GM12878 (cell line): ENCODE measurements at regions not wholly inside any gene's neighbourhood (a gene's known extent, or its start where the extent isn't known, plus 50 kb on each side); places are given as distances from the start of the nearest gene placed in this dataset.

Source experiments
- ATAC-seq: fragments of 200-7000 bp; cut with Tn5 transposase; 3 replicates; pipeline ENCODE4 v1.9.1; 2020; ENCODE audit warnings: mild to moderate bottlenecking, moderate library complexity
- BruUV-seq: library from RNA; stranded (reverse); fragments of 400-500 nt; replicated peaks from 2 replicates; lab custom pipeline; 2021; lab: Mats Ljungman, UMichigan
- CTCF ChIA-PET: fragments of 300-600 bp; sonication (Branson Sonifier 250); formaldehyde crosslinking; extraction: SDS; loops from one replicate; lab custom pipeline; 2021; ENCODE audit warnings: inconsistent platforms; lab: Yijun Ruan, JAX
- POLR2A ChIA-PET: fragments of 350-600 bp; formaldehyde crosslinking; extraction: SDS; loops from one replicate; lab custom pipeline; 2021; ENCODE audit warnings: inconsistent platforms; lab: Charles Lee
- RAD21 ChIA-PET: fragments of 300-600 bp; sonication (Branson Sonifier 250); formaldehyde crosslinking; loops from one replicate; lab custom pipeline; 2023; ENCODE audit warnings: antibody characterized with exemption; ENCODE audit not compliant: unreplicated experiment; lab: Charles Lee
- SMC1A ChIA-PET: fragments of 300-600 bp; sonication (Branson Sonifier 250); formaldehyde crosslinking; loops from one replicate; lab custom pipeline; 2023; ENCODE audit not compliant: unreplicated experiment, uncharacterized antibody; lab: Charles Lee
- DNase-seq: peaks from one replicate; pipeline ENCODE4 v3.0.0-alpha.2; 2011; ENCODE audit warnings: low read depth, low spot score
- FAIRE-seq: peaks from 3 replicates; lab custom pipeline; 2011; peaks lifted over from hg19 to GRCh38; lab: Jason Lieb, UNC
- H2AFZ ChIP-seq: 2 replicates; pipeline ENCODE4 v1.6.0; 2011; ENCODE audit warnings: low read depth, low read length, control low read depth; ENCODE audit not compliant: control insufficient read depth
- H3K27ac ChIP-seq: 2 replicates; pipeline ENCODE4 v1.5.1; 2011; ENCODE audit warnings: control low read depth; ENCODE audit not compliant: control insufficient read depth, insufficient read depth
- H3K27me3 ChIP-seq, 2 experiments: replicated peaks in 1 of 2; 2 replicates each; pipeline versions ENCODE4 v1.6.0 to v1.6.1; 2011; ENCODE audit warnings: low read length in 1 of 2; ENCODE audit not compliant: control insufficient read depth in 2 of 2, insufficient read depth in 2 of 2
- H3K36me3 ChIP-seq, 2 experiments: 2 replicates each; pipeline ENCODE4 v1.5.1; 2011; ENCODE audit warnings: low read length in 1 of 2; ENCODE audit not compliant: control insufficient read depth in 2 of 2, insufficient read depth in 2 of 2
- H3K4me1 ChIP-seq: 2 replicates; pipeline ENCODE4 v1.6.1; 2011; ENCODE audit warnings: mild to moderate bottlenecking, low read length, moderate library complexity, mixed read lengths; ENCODE audit not compliant: control insufficient read depth, insufficient read depth
- H3K4me2 ChIP-seq: 2 replicates; pipeline ENCODE4 v1.6.0; 2011; ENCODE audit warnings: control low read depth; ENCODE audit not compliant: control insufficient read depth, insufficient read depth
- H3K4me3 ChIP-seq: fragments of 200-600 bp; sonication (generic); 2 replicates; pipeline ENCODE4 v1.5.1; 2016
- H3K79me2 ChIP-seq: 2 replicates; pipeline ENCODE4 v1.6.0; 2011; ENCODE audit warnings: low read length; ENCODE audit not compliant: control insufficient read depth, insufficient read depth
- H3K9ac ChIP-seq: 2 replicates; pipeline ENCODE4 v1.8.0; 2011; ENCODE audit warnings: low read length, control low read depth, mixed read lengths; ENCODE audit not compliant: control insufficient read depth, insufficient read depth
- H3K9me3 ChIP-seq: replicated peaks from 3 replicates; pipeline ENCODE4 v1.5.1; 2011; ENCODE audit warnings: mild to moderate bottlenecking, low read length; ENCODE audit not compliant: control insufficient read depth, insufficient read depth
- H4K20me1 ChIP-seq: 2 replicates; pipeline ENCODE4 v1.6.0; 2011; ENCODE audit not compliant: control insufficient read depth, insufficient read depth
- BHLHE40 ChIP-seq, 2 experiments: fragments of 450-650 bp in 1 of 2; IDR thresholded peaks; 2 replicates each; pipeline ENCODE4 v1.6.1; 2011 to 2017; ENCODE audit warnings: low read depth in 2 of 2, borderline replicate concordance in 1 of 2, improper control_type of control experiment in 1 of 2, low read length in 1 of 2, mild to moderate bottlenecking in 1 of 2
- CEBPZ ChIP-seq: fragments of 150-350 bp; IDR thresholded peaks from 2 replicates; pipeline ENCODE4 v1.6.1; 2016; ENCODE audit warnings: low read depth, low read length
- HCFC1 ChIP-seq: fragments of 150-350 bp; IDR thresholded peaks from 2 replicates; pipeline ENCODE4 v1.6.1; 2014; ENCODE audit warnings: low read length
- IRF5 ChIP-seq: fragments of 450-650 bp; IDR thresholded peaks from 2 replicates; pipeline ENCODE4 v1.6.1; 2017; ENCODE audit warnings: borderline replicate concordance
- JUNB ChIP-seq: IDR thresholded peaks from 2 replicates; pipeline ENCODE4 v1.6.1; 2016; ENCODE audit warnings: antibody characterized with exemption, mild to moderate bottlenecking
- NFXL1 ChIP-seq: fragments of 450-650 bp; IDR thresholded peaks from 2 replicates; pipeline ENCODE4 v1.6.1; 2017; ENCODE audit warnings: antibody characterized with exemption, mild to moderate bottlenecking, borderline replicate concordance
- NFYB ChIP-seq: IDR thresholded peaks from 2 replicates; pipeline ENCODE4 v1.6.1; 2011; ENCODE audit warnings: low read depth, mild to moderate bottlenecking, low read length, improper control_type of control experiment, moderate library complexity; ENCODE audit not compliant: insufficient read depth
- NR2C1 ChIP-seq: fragments of 450-650 bp; IDR thresholded peaks from 2 replicates; pipeline ENCODE4 v1.6.1; 2017; ENCODE audit warnings: antibody characterized with exemption, mild to moderate bottlenecking, moderate library complexity
- SUZ12 ChIP-seq: fragments of 200-600 bp; sonication (generic); IDR thresholded peaks from one replicate; pipeline ENCODE4 v1.6.1; 2018; ENCODE audit warnings: antibody characterized with exemption, mild to moderate bottlenecking; ENCODE audit not compliant: unreplicated experiment
- ZNF207 ChIP-seq: fragments of 450-650 bp; IDR thresholded peaks from 2 replicates; pipeline ENCODE4 v1.6.1; 2014; ENCODE audit warnings: antibody characterized with exemption, mild to moderate bottlenecking, borderline replicate concordance
- WGBS: methylation state at CpG from one replicate; pipeline ENCODE4 v1.1.6; 2016; ENCODE audit warnings: low lambda C conversion rate; ENCODE audit not compliant: insufficient replicate concordance, insufficient coverage; ENCODE audit errors: missing lambda C conversion rate; 5-methylcytosine and 5-hydroxymethylcytosine counted together
- in situ Hi-C: fragments of 300-500 bp; cut with MboI; formaldehyde crosslinking; loops from 9 replicates; pipeline ENCODE4 v1.14.3; 2018; ENCODE audit warnings: mixed read lengths
- intact Hi-C: fragments of 100-400 bp; cut with micrococcal nuclease; formaldehyde crosslinking; loops from one replicate; pipeline ENCODE4 v1.14.2; 2022; ENCODE audit not compliant: unreplicated experiment

- FAIRE-seq: no peak
- no peak for ATAC-seq
- no peak overlapping the region for H2AFZ ChIP-seq
- ChIA-PET RAD21 (no interaction called here), POLR2A (no interaction called here), SMC1A (no interaction called here), CTCF (no interaction called here)
- in situ Hi-C loops: no loop called here
- no peaks in the 10 kb centered on the region for H3K9me3 ChIP-seq
- H3K4me2 ChIP-seq: no peak overlapping the region
- BruUV-seq: no TSS peak
- no peak for DNase-seq
- no peaks in the 10 kb centered on the region for H3K27me3 ChIP-seq
- H3K4me3 ChIP-seq: no peak overlapping the region
- TF ChIP-seq SUZ12: no peak
- no peak for TF ChIP-seq NR2C1
- H3K4me1 ChIP-seq: no peaks in the 10 kb centered on the region
- intact Hi-C loops: no loop called here
- 48% methylated on average over 2 of the region's 2 CpGs for WGBS
- no peaks in the 10 kb centered on the region for H3K36me3 ChIP-seq
- H3K79me2 ChIP-seq: no peaks in the 10 kb centered on the region
- no peaks in the 10 kb centered on the region for H4K20me1 ChIP-seq
- H3K9ac ChIP-seq: no peak overlapping the region
- no peak overlapping the region for H3K27ac ChIP-seq
Measured at GRCh38 chr11:15374418-15374817, 259.7 kb downstream of the INSC start.

- Histone ChIP-seq H3K36me3 (no peaks in the 10 kb centered on the region), H3K4me2 (no peak overlapping the region), H3K9ac (no peak overlapping the region), H3K79me2 (no peaks in the 10 kb centered on the region), H3K27me3 (no peaks in the 10 kb centered on the region), H3K4me3 (no peak overlapping the region), H3K27ac (no peak overlapping the region), H2AFZ (no peak overlapping the region), H3K9me3 (no peaks in the 10 kb centered on the region), H3K4me1 (no peaks in the 10 kb centered on the region), H4K20me1 (no peaks in the 10 kb centered on the region)
- no TSS peak for BruUV-seq
- DNase-seq: no peak
- in situ Hi-C loops: no loop called here
- no peak for ATAC-seq
- ChIA-PET POLR2A (no interaction called here), RAD21 (no interaction called here), CTCF (no interaction called here), SMC1A (no interaction called here)
- 17% methylated on average over 2 of the region's 2 CpGs for WGBS
- no peak for FAIRE-seq
- intact Hi-C loops: no loop called here
- TF ChIP-seq JUNB (no peak), CEBPZ (no peak), BHLHE40 (IDR thresholded peaks at IDR 0.05; ENCODE audit: borderline replicate concordance in 1 of 2, low read depth in 2 of 2, low read length in 1 of 2) (no peak), IRF5 (no peak), ZNF207 (no peak), NFYB (no peak), HCFC1 (no peak), NFXL1 (no peak)
Measured at GRCh38 chr11:15378941-15379340, 264.2 kb downstream of the INSC start.
